Epithelial cell of prostate (primary cell): ENCODE measurements at regions not wholly inside any gene's neighbourhood (a gene's known extent, or its start where the extent isn't known, plus 50 kb on each side); places are given as distances from the start of the nearest gene placed in this dataset.
A peak's percentile ranks its signal among the peaks of the same experiment; 100 is the strongest.

Experiments used
- DNase-seq: peaks from one replicate; pipeline ENCODE4 v3.0.0-alpha.2; 2011; ENCODE audit warnings: low read depth, low spot score
- H3K27ac ChIP-seq: fragments of 450-650 bp; 2 replicates; pipeline ENCODE4 v1.5.1; 2017; ENCODE audit warnings: mild to moderate bottlenecking

GRCh38 chr13:97109841-97110492, 112.2 kb upstream of the MBNL2 start:
- peak; percentile 63 for DNase-seq
- H3K27ac ChIP-seq: no peak overlapping the region

GRCh38 chr13:97110936-97111335, 111.2 kb upstream of the MBNL2 start:
- no peak for DNase-seq
- H3K27ac ChIP-seq: no peak overlapping the region

- no peak overlapping the region for H3K27ac ChIP-seq
- no peak for DNase-seq
These were observed 110.4 kb upstream of the MBNL2 start for GRCh38 chr13:97111756-97112155.

GRCh38 chr13:97112446-97113152, 109.5 kb upstream of the MBNL2 start:
- no peak for DNase-seq
- H3K27ac ChIP-seq: no peak overlapping the region

GRCh38 chr13:97113231-97114001, 108.7 kb upstream of the MBNL2 start:
- H3K27ac ChIP-seq: no peak overlapping the region
- DNase-seq: no peak

GRCh38 chr13:97114651-97115050, 107.5 kb upstream of the MBNL2 start:
- DNase-seq: no peak
- no peak overlapping the region for H3K27ac ChIP-seq

GRCh38 chr13:97116754-97117153, 105.4 kb upstream of the MBNL2 start:
- H3K27ac ChIP-seq: no peak overlapping the region
- DNase-seq: no peak

GRCh38 chr13:97117388-97117910, 104.7 kb upstream of the MBNL2 start:
- H3K27ac ChIP-seq: no peak overlapping the region
- no peak for DNase-seq

GRCh38 chr13:97119943-97120342, 102.2 kb upstream of the MBNL2 start:
- peak overlapping the region; percentile 64 for H3K27ac ChIP-seq
- DNase-seq: no peak

- DNase-seq: no peak
- peak overlapping the region; percentile 64 for H3K27ac ChIP-seq
These were observed 101.8 kb upstream of the MBNL2 start for GRCh38 chr13:97120346-97120745.

- DNase-seq: no peak
- peak overlapping the region; percentile 64 for H3K27ac ChIP-seq
These were observed 101.2 kb upstream of the MBNL2 start for GRCh38 chr13:97120976-97121375.

- H3K27ac ChIP-seq: peak overlapping the region; percentile 64
- DNase-seq: no peak
These were observed 100.2 kb upstream of the MBNL2 start for GRCh38 chr13:97121894-97122293.

GRCh38 chr13:97122381-97122996, 99.6 kb upstream of the MBNL2 start:
- H3K27ac ChIP-seq: peak overlapping the region; percentile 64
- DNase-seq: peak; percentile 77

GRCh38 chr13:97124206-97124605, 97.9 kb upstream of the MBNL2 start:
- DNase-seq: no peak
- no peak overlapping the region for H3K27ac ChIP-seq

- H3K27ac ChIP-seq: peak overlapping the region; percentile 69
- DNase-seq: peak; percentile 80
These were observed 97.0 kb upstream of the MBNL2 start for GRCh38 chr13:97124915-97125809.

- DNase-seq: peak; percentile 52
- peak overlapping the region; percentile 69 for H3K27ac ChIP-seq
These were observed 96.1 kb upstream of the MBNL2 start for GRCh38 chr13:97125810-97126738.

- no peak overlapping the region for H3K27ac ChIP-seq
- no peak for DNase-seq
These were observed 94.3 kb upstream of the MBNL2 start for GRCh38 chr13:97127842-97128241.

GRCh38 chr13:97130190-97130589, 91.9 kb upstream of the MBNL2 start:
- no peak overlapping the region for H3K27ac ChIP-seq
- DNase-seq: no peak
